ENCODE measurements at regions not wholly inside any gene's neighbourhood (a gene's known extent, or its start where the extent isn't known, plus 50 kb on each side); places are given as distances from the start of the nearest gene placed in this dataset.
"Not testable (repeated sequence)": the region's sequence is repeated elsewhere in the genome, so short reads cannot be mapped to it uniquely, and the experiment has no call there.

DNA sequence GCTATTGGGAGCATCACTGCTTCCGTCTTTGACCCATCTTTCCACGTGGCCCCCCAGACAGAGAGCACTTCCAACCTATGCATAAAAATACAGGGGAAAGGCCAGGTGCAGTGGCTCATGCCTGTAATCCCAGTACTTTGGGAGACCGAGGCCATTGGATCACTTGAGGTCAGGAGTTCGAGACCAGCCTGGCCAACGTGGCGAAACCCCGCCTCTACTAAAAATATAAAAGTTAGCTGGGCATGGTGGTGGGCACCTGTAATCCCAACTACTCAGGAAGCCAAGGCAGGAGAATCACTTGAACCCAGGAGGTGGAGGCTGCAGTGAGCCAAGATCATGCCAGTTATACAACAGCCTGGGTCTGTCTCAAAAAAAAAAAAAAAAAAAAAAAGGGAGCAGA, 55.9 kb upstream of the URI1 start:
- not testable (repeated sequence) for TF ChIP-seq EZH2 (IDR thresholded peaks at IDR 0.05; ENCODE audit: borderline replicate concordance, low read length)
- TF ChIP-seq, protein P1, sequence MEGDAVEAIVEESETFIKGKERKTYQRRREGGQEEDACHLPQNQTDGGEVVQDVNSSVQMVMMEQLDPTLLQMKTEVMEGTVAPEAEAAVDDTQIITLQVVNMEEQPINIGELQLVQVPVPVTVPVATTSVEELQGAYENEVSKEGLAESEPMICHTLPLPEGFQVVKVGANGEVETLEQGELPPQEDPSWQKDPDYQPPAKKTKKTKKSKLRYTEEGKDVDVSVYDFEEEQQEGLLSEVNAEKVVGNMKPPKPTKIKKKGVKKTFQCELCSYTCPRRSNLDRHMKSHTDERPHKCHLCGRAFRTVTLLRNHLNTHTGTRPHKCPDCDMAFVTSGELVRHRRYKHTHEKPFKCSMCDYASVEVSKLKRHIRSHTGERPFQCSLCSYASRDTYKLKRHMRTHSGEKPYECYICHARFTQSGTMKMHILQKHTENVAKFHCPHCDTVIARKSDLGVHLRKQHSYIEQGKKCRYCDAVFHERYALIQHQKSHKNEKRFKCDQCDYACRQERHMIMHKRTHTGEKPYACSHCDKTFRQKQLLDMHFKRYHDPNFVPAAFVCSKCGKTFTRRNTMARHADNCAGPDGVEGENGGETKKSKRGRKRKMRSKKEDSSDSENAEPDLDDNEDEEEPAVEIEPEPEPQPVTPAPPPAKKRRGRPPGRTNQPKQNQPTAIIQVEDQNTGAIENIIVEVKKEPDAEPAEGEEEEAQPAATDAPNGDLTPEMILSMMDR (conservative IDR thresholded peaks at IDR 0.05 in 1 of 2, IDR thresholded peaks at IDR 0.05 in 1 of 2; ENCODE audit: extremely low read depth in 1 of 2, insufficient read depth in 1 of 2, low read depth in 1 of 2, low read length in 2 of 2): not testable (repeated sequence)

Data from mammary epithelial cell (primary cell).